Activated CD4-positive, alpha-beta memory T cell treated with anti-CD3 and anti-CD28 coated beads for 36 hours (primary cell): ENCODE measurements at regions not wholly inside any gene's neighbourhood (a gene's known extent, or its start where the extent isn't known, plus 50 kb on each side); places are given as distances from the start of the nearest gene placed in this dataset.
A peak's percentile ranks its signal among the peaks of the same experiment; 100 is the strongest.

Experiments used
- CTCF ChIA-PET: fragments of 350-600 bp; sonication (Branson Sonifier 250); formaldehyde crosslinking; loops from one replicate; lab custom pipeline; 2021; ENCODE audit warnings: antibody characterized with exemption, inconsistent platforms; lab: Charles Lee
- POLR2A ChIA-PET: fragments of 350-600 bp; sonication (Branson Sonifier 250); formaldehyde crosslinking; loops from one replicate; lab custom pipeline; 2021; ENCODE audit warnings: antibody characterized with exemption; lab: Charles Lee
- DNase-seq: peaks from one replicate; pipeline ENCODE4 v3.0.0-alpha.2; 2020
- H3K27ac Mint-ChIP-seq: one replicate; pipeline ENCODE4 v1.8.0; 2021; ENCODE audit warnings: mixed read lengths
- H3K27me3 Mint-ChIP-seq: one replicate; pipeline ENCODE4 v1.8.0; 2021; ENCODE audit warnings: mixed read lengths
- H3K36me3 Mint-ChIP-seq: one replicate; pipeline ENCODE4 v1.8.0; 2021; ENCODE audit warnings: mixed read lengths
- H3K4me1 Mint-ChIP-seq: one replicate; pipeline ENCODE4 v1.8.0; 2021; ENCODE audit warnings: low read depth, mixed read lengths
- H3K4me3 Mint-ChIP-seq: one replicate; pipeline ENCODE4 v1.8.0; 2021; ENCODE audit warnings: mild to moderate bottlenecking, mixed read lengths
- H3K9me3 Mint-ChIP-seq: one replicate; pipeline ENCODE4 v1.8.0; 2021; ENCODE audit warnings: mixed read lengths
- intact Hi-C: fragments of 100-400 bp; cut with micrococcal nuclease; formaldehyde crosslinking; loops from one replicate; pipeline ENCODE4 v1.15.1; 2023

DNA sequence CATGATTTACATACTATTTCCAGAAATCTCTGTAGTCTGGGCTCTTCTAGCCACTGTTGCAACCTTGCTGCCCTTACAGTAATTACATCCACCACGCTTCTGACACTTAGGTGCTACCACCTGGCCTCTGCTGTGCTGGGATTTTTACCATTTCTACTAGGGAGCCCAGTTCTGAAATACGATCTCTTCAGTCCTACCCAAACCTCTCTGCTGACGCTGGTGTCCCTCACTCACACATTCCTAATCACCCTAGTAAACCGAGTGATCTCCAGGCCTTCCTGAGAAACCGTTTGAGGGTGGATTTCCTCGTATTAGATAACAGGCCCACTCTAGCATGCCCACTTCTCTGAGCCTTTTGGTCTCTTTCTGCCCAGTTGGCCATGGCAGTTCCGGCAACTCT is 588.9 kb upstream of the CADM1 start:
- CTCF ChIA-PET, result no interaction called here
- no peak overlapping the region for H3K27ac Mint-ChIP-seq
- no peaks in the 10 kb centered on the region for H3K4me1 Mint-ChIP-seq
- POLR2A ChIA-PET, result no interaction called here
- no peaks in the 10 kb centered on the region for H3K9me3 Mint-ChIP-seq
- no peaks in the 10 kb centered on the region for H3K27me3 Mint-ChIP-seq
- intact Hi-C loops, result no loop called here
- no peak overlapping the region for H3K4me3 Mint-ChIP-seq
- H3K36me3 Mint-ChIP-seq, result no peaks in the 10 kb centered on the region
- no peak for DNase-seq

DNA sequence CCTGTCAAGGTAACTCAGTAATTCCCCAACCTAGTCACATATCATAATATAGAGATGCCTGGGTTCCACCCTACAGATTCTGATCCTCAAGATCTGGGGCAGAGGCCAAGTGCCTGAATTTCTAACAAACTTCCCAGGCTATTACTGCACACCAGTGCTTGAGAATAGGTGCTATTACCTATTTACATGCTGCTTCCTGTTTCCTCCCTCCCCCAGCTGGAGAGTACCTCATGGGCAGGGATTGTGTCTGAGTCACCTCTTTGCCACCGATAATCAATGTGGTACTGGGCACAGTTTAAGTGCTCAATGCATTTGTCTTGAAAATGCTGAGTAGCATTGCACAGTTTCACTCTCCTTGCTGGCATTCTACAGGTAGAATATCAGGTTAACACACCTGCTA is 582.2 kb upstream of the CADM1 start:
- Mint-ChIP-seq H3K4me1 (no peaks in the 10 kb centered on the region), H3K9me3 (no peaks in the 10 kb centered on the region), H3K36me3 (no peaks in the 10 kb centered on the region), H3K27ac (no peak overlapping the region), H3K27me3 (peaks cover 3% of the 10 kb centered on the region), H3K4me3 (no peak overlapping the region)
- ChIA-PET CTCF (no interaction called here), POLR2A (no interaction called here)
- DNase-seq, result no peak
- intact Hi-C loops, result no loop called here

DNA sequence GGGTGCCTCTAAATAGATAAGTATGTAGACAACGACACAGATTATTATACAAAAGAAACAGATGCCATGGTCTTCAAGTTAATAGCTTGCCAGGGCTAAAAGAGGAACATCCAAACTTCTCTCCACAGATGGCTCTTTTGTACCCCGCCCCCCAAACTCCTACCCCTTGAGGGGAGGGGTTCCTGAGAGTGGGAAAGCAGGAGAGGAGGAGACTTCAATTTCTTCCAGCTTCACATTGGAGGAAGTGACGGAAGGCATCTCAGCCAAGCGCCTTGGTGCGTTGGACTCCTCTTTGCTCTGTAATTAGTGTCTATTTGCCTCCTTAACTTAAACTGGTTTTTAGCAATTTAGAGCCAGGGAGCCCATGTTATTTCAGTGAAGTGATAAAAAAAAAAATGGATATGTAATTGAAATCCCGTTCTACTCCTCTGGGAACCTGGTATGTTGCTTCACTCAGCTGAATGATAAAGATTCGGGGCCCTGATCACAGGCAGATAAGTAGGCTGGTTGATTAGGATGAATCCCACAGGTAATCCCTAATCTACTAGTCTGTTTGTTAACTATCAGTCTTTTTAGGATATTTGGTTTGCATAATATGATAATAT is 580.9 kb upstream of the CADM1 start:
- DNase-seq, result no peak
- ChIA-PET CTCF (no interaction called here), POLR2A (no interaction called here)
- intact Hi-C loops, result no loop called here
- no peak overlapping the region for H3K27ac Mint-ChIP-seq
- no peaks in the 10 kb centered on the region for H3K9me3 Mint-ChIP-seq
- no peak overlapping the region for H3K4me3 Mint-ChIP-seq
- no peaks in the 10 kb centered on the region for H3K36me3 Mint-ChIP-seq
- H3K27me3 Mint-ChIP-seq, result peaks cover 3% of the 10 kb centered on the region
- no peaks in the 10 kb centered on the region for H3K4me1 Mint-ChIP-seq

DNA sequence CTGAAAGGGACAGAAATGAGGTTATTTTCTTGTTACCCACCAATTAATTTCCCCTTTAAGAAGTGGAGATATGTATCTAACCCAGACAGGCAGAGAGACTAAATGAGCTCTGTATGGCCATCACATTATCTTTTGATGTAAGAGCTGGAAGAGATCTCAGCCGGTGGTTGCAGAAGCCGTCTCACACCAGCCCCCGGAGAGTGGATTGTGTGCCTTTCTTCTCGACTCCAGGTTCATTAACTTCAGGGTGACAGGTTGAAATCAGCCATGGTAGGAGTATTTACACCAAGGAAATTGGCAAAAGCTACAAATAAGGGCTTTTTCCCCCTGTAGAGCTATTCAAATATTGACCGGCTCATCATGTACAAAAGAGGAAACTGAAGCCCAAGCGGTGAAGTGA is 580.3 kb upstream of the CADM1 start:
- intact Hi-C loops, result no loop called here
- Mint-ChIP-seq H3K36me3 (no peaks in the 10 kb centered on the region), H3K27me3 (peaks cover 3% of the 10 kb centered on the region), H3K4me3 (no peak overlapping the region), H3K4me1 (no peaks in the 10 kb centered on the region), H3K27ac (no peak overlapping the region), H3K9me3 (no peaks in the 10 kb centered on the region)
- POLR2A ChIA-PET, result no interaction called here
- CTCF ChIA-PET, result no interaction called here
- DNase-seq, result no peak

DNA sequence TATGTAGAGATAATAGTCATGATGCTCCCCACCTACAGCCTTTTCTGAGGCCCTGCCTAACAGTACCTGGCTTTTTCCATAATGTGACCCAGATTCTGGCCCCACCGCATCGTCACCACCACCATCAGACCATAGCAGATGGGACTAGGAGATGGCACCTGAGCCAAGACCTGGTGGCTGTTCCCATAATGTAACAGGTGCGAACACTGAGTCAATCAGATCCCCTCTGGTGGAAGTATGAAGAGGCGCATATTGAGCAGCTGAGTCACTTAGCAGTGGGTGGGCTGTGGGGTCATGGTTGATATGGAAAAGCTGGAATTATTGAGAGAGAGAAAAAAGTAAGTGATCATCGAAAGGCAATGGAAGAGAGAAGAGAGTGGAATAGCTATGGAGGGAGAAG is 578.0 kb upstream of the CADM1 start:
- no peak overlapping the region for H3K27ac Mint-ChIP-seq
- H3K36me3 Mint-ChIP-seq, result no peaks in the 10 kb centered on the region
- CTCF ChIA-PET, result no interaction called here
- intact Hi-C loops, result no loop called here
- H3K9me3 Mint-ChIP-seq, result no peaks in the 10 kb centered on the region
- H3K27me3 Mint-ChIP-seq, result peaks cover 4% of the 10 kb centered on the region
- POLR2A ChIA-PET, result no interaction called here
- no peaks in the 10 kb centered on the region for H3K4me1 Mint-ChIP-seq
- H3K4me3 Mint-ChIP-seq, result no peak overlapping the region
- DNase-seq, result no peak

DNA sequence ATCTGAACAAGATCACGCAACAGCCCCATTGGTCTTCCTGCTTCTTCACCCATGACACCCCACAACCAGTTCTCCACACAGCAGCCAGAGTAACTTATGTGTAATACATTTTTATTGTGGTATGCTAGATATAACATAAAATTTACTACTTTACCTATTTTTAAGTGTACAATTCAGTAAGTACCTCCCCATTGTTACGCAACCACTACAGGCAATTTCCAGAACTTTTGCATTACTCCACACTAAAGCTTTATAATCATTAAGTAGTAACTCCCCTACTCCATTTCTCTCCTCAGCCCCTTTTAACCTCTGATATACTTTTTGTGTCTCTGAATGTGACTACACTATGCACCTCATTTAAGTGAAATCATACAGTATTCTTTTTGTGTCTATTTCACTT is 575.4 kb upstream of the CADM1 start:
- no peak overlapping the region for H3K27ac Mint-ChIP-seq
- H3K36me3 Mint-ChIP-seq, result no peaks in the 10 kb centered on the region
- H3K4me3 Mint-ChIP-seq, result no peak overlapping the region
- H3K27me3 Mint-ChIP-seq, result peaks cover 9% of the 10 kb centered on the region
- no peaks in the 10 kb centered on the region for H3K4me1 Mint-ChIP-seq
- intact Hi-C loops, result no loop called here
- POLR2A ChIA-PET, result interaction anchor here (0.6 kb wide), 1 partner anchor 205 kb away, joined by 3 read pairs; no protein-coding TSS in a partner anchor
- no peak for DNase-seq
- no peaks in the 10 kb centered on the region for H3K9me3 Mint-ChIP-seq
- CTCF ChIA-PET, result no interaction called here

DNA sequence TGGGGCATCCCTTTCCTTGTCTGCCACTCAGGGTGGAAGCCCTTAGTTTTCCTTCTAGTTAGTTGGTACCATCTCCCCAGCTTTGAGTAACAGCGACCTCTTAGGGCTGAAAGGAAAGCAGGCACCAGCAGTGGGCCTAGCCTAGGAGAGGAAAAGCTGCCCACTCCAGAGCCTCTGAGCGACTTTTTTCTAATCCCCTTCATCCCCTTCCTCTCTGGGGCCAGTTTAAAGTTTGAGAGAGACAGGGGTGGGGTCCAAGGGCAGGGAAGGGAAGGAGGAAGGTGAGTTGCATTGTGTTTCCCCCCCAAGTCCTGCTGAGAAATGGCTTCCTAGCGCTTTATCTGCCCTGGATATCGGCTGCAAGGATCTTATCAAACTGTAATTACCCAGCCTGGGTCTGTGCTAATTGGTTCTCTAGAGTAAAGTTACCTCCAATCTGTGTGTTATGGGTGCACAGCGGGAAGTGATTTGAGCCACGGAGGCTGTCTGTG is 573.9 kb upstream of the CADM1 start:
- H3K9me3 Mint-ChIP-seq, result no peaks in the 10 kb centered on the region
- peaks cover 6% of the 10 kb centered on the region for H3K27me3 Mint-ChIP-seq
- H3K4me3 Mint-ChIP-seq, result no peak overlapping the region
- intact Hi-C loops, result no loop called here
- CTCF ChIA-PET, result no interaction called here
- H3K27ac Mint-ChIP-seq, result no peak overlapping the region
- no peak for DNase-seq
- no peaks in the 10 kb centered on the region for H3K4me1 Mint-ChIP-seq
- POLR2A ChIA-PET, result no interaction called here
- H3K36me3 Mint-ChIP-seq, result no peaks in the 10 kb centered on the region

DNA sequence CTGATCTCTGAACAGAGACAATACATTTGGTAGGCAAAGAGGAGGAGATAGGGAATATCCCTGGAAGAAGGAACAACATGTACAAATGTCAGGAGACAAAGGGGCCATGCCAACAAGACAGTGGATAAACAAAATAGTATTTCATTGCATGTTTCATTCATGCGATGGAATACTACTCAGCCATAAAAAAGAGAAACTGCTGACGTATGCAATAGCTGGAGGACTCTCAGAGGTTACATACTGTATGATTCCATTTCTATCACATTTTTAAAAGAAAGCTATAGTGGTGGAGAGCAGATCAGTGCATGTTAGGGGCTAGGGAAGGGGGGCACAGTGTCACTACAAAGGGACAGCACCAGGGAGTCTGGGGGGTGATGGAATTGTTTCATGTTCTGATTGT is 572.9 kb upstream of the CADM1 start:
- intact Hi-C loops, result no loop called here
- Mint-ChIP-seq H3K4me3 (no peak overlapping the region), H3K27me3 (peaks cover 6% of the 10 kb centered on the region), H3K9me3 (no peaks in the 10 kb centered on the region), H3K4me1 (no peaks in the 10 kb centered on the region), H3K27ac (no peak overlapping the region), H3K36me3 (no peaks in the 10 kb centered on the region)
- DNase-seq, result no peak
- ChIA-PET POLR2A (no interaction called here), CTCF (no interaction called here)

DNA sequence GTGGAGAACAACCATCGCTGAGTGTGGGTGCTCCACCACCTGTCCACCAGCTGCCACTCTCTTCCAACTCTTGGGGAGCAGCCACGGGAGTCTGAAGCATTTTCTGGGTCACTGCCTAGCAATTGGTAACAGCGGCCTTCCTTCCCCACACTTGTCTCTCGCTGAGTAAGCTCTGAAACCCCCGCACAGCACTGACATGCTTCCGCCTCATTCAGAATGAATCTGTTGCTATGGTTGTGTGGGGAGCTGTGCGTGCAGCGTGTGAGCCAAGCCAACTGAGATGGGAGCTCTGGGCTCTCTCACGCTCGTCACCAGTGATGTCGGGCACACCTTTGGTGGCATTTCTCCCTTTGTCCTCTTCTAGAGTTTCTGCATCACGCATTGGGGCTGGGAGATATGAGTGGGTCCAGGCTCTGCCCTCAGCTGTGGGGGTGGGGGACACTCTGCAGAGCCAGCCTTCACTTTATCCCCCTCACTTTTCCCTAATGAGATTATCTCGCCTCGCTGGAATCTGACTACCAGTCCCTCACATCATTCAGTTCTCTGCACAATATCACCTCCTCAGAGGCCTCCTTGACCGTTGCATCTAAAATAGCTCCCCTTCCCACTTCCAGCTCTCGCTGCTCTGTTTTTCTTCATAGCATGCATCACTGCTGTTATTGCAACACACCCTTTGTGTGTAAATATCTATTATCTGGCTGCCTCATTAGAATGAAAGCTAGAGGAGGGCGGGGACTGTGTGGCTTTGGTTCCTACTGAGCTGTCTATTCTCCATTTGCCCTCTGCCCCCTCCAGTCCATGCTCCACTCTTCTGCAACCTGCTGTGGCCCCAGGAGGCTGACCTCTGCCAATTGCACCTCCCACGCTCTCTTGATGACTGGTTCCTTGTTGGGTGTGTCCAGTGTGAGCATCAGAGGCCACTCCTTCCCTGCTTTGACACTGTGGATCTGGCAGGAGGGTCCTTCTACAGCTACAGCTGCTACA is 569.9 kb upstream of the CADM1 start:
- DNase-seq, result peak; percentile 11
- intact Hi-C loops, result no loop called here
- Mint-ChIP-seq H3K27ac (no peak overlapping the region), H3K9me3 (no peaks in the 10 kb centered on the region), H3K4me3 (no peak overlapping the region), H3K4me1 (no peaks in the 10 kb centered on the region), H3K27me3 (peaks cover 6% of the 10 kb centered on the region), H3K36me3 (no peaks in the 10 kb centered on the region)
- CTCF ChIA-PET, result no interaction called here
- POLR2A ChIA-PET, result no interaction called here

DNA sequence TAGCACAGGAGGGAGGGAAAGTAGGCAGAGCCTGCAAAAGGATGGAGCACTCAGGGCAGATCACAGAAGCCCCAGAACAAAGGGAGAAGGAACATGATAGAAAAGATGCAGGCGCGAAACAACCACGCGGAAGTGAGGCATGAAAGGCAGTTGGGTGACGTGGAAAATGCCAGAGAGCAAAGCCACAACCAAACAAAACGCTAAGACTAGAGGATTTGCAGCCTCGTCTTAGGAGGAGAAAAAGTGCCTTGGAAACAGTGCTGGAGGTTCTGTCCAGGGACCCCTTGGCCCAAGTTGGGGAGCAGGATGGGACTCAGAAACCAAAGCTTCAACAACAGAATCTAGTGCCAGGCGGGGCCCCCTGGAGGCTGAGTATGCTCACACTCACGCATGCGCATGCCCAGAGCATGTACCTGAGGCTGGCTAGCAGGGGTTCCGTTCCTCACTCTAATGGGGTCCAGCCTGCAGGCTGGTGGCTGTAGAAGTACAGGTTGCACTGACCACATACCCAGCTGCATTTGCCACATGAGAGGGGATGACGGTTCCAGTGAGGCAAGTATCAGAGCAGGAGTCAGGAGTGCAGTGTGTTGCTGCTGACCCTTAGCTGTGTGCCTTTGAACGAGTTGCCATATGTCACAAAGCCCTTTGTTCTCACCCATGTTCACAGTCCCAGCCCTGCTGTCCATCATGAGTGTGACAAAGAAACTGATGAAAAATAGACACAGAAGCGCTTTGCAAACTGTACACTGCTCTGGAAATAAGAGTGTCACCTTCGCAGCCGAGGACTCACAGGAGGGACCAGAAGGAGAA is 568.6 kb upstream of the CADM1 start:
- no peak overlapping the region for H3K27ac Mint-ChIP-seq

DNA sequence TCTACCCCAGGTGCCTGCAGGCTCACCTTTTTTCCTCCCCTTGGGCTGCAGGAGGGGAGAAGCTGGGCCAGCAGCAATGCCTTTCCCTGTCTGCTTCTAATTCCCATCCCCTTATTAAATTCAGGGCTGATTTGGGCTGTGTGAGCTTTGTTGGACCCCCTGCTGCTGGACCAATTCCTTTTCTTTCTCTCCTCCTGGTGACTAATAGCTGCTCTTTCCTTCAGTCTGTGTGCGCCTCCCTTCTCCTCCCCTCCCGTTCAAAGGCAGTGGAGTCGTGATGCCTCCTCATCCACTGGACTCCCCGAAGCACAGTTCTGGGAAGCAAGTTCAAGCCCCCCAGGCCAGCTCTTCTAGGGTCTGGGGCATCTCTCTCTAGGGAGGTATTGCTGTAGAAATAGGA is 567.9 kb upstream of the CADM1 start:
- ChIA-PET CTCF (interaction anchor here (1.2 kb wide), 1 partner anchor 747 kb away, joined by 3 read pairs; no protein-coding TSS in a partner anchor), POLR2A (no interaction called here)
- H3K4me3 Mint-ChIP-seq, result no peak overlapping the region
- peaks cover 4% of the 10 kb centered on the region for H3K27me3 Mint-ChIP-seq
- no peaks in the 10 kb centered on the region for H3K9me3 Mint-ChIP-seq
- H3K27ac Mint-ChIP-seq, result no peak overlapping the region
- H3K36me3 Mint-ChIP-seq, result no peaks in the 10 kb centered on the region
- intact Hi-C loops, result no loop called here
- DNase-seq, result no peak
- no peaks in the 10 kb centered on the region for H3K4me1 Mint-ChIP-seq

More for the DNA sequence above, 568.6 kb upstream of the CADM1 start:
- Mint-ChIP-seq H3K36me3 (no peaks in the 10 kb centered on the region), H3K4me1 (no peaks in the 10 kb centered on the region), H3K27me3 (peaks cover 6% of the 10 kb centered on the region), H3K9me3 (no peaks in the 10 kb centered on the region), H3K4me3 (no peak overlapping the region)
- DNase-seq, result no peak
- ChIA-PET CTCF (interaction anchor here (1.1 to 1.2 kb wide), 2 partner anchors 203 to 748 kb away, joined by 3 read pairs; no protein-coding TSS in a partner anchor), POLR2A (no interaction called here)
- intact Hi-C loops, result no loop called here

DNA sequence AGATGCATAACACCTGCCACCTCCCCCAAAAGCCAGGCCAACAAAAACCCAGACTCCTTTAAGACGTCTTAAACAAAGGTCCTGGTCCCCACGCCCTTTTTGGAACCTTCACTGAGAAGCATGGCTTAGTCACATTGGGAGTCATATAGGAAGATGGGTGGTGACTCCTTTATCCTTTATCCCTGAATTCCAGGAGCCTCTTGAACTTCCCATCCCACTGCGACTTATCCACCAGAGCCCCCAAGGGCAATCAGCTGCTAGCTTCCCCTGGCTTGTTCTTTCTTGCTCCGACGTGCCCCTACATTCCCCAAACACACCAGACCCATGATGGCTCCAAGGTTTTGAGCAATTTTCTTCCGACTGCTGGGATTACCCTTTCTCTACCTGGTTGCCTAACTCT is 567.0 kb upstream of the CADM1 start:
- Mint-ChIP-seq H3K27ac (no peak overlapping the region), H3K27me3 (no peaks in the 10 kb centered on the region), H3K4me1 (no peaks in the 10 kb centered on the region), H3K9me3 (no peaks in the 10 kb centered on the region), H3K36me3 (no peaks in the 10 kb centered on the region), H3K4me3 (no peak overlapping the region)
- intact Hi-C loops, result no loop called here
- ChIA-PET CTCF (no interaction called here), POLR2A (no interaction called here)
- DNase-seq, result no peak
